Ascending aorta (tissue), 2 donors: ENCODE measurements at regions not wholly inside any gene's neighbourhood (a gene's known extent, or its start where the extent isn't known, plus 50 kb on each side); places are given as distances from the start of the nearest gene placed in this dataset.

Experiments
- DNase-seq, 2 donors: peaks; one replicate each; pipeline ENCODE4 v3.0.0-alpha.2; 2019; ENCODE audit warnings: low spot score in 2 of 2
- H3K27ac ChIP-seq, 2 donors: fragments of 200-600 bp; sonication (generic); one replicate each; pipeline ENCODE4 v1.5.1; 2016 to 2017; ENCODE audit warnings: mild to moderate bottlenecking in 1 of 2
- H3K27me3 ChIP-seq: fragments of 200-600 bp; sonication (generic); one replicate; pipeline ENCODE4 v1.5.1; 2017
- H3K36me3 ChIP-seq, 2 donors: fragments of 200-600 bp; sonication (generic); one replicate each; pipeline ENCODE4 v1.5.1; 2016
- H3K4me1 ChIP-seq, 2 donors: fragments of 200-600 bp; sonication (generic); one replicate each; pipeline ENCODE4 v1.5.1; 2016 to 2017; ENCODE audit warnings: mild to moderate bottlenecking in 1 of 2
- H3K4me3 ChIP-seq, 2 donors: fragments of 200-600 bp; sonication (generic); one replicate each; pipeline ENCODE4 v1.5.1; 2016 to 2017; ENCODE audit warnings: mild to moderate bottlenecking in 1 of 2
- H3K9me3 ChIP-seq, 2 donors: fragments of 200-600 bp; sonication (generic); one replicate each; pipeline ENCODE4 v1.5.1; 2016
- intact Hi-C: fragments of 100-400 bp; cut with DNase I; formaldehyde crosslinking; loops from one replicate; pipeline ENCODE4 v1.15.1; 2023
- TF ChIP-seq, protein P1 (sequence below), 3 experiments: fragments of 200-600 bp in 2 of 3; fragments of 450-650 bp in 1 of 3; sonication (generic) in 2 of 3; IDR thresholded peaks; one replicate each; pipeline ENCODE4 v1.5.1; 2016 to 2019; ENCODE audit warnings: antibody characterized with exemption in 3 of 3, mild to moderate bottlenecking in 1 of 3, moderate library complexity in 1 of 3

DNA sequence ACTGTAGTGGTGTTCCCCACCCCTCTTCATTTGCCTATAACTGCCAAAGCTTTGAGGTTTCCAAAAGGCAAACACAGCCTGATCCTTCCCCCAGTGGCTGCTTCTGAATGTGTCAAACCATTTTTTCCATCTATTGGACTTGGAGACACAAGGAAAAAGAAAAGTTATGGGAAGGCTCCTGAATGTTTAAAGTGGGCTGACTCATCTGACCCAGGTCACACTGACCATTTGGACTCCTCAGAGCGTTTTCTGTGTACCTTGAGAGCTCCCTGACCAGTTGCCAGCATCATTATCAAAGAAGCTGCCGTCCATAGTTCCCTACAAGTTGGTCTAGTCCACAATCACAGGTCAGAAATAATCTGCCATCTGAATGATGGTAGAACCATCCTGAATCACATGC is 123.4 kb upstream of the COL3A1 start:
- H3K27me3 ChIP-seq = no peaks in the 10 kb centered on the region
- no peak overlapping the region for H3K27ac ChIP-seq
- H3K36me3 ChIP-seq = no peaks in the 10 kb centered on the region
- H3K4me1 ChIP-seq = no peaks in the 10 kb centered on the region
- H3K4me3 ChIP-seq = no peak overlapping the region
- H3K9me3 ChIP-seq = no peaks in the 10 kb centered on the region
- intact Hi-C loops = no loop called here
- TF ChIP-seq, protein P1, sequence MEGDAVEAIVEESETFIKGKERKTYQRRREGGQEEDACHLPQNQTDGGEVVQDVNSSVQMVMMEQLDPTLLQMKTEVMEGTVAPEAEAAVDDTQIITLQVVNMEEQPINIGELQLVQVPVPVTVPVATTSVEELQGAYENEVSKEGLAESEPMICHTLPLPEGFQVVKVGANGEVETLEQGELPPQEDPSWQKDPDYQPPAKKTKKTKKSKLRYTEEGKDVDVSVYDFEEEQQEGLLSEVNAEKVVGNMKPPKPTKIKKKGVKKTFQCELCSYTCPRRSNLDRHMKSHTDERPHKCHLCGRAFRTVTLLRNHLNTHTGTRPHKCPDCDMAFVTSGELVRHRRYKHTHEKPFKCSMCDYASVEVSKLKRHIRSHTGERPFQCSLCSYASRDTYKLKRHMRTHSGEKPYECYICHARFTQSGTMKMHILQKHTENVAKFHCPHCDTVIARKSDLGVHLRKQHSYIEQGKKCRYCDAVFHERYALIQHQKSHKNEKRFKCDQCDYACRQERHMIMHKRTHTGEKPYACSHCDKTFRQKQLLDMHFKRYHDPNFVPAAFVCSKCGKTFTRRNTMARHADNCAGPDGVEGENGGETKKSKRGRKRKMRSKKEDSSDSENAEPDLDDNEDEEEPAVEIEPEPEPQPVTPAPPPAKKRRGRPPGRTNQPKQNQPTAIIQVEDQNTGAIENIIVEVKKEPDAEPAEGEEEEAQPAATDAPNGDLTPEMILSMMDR (IDR thresholded peaks at IDR 0.05) = no peak
- DNase-seq = no peak

DNA sequence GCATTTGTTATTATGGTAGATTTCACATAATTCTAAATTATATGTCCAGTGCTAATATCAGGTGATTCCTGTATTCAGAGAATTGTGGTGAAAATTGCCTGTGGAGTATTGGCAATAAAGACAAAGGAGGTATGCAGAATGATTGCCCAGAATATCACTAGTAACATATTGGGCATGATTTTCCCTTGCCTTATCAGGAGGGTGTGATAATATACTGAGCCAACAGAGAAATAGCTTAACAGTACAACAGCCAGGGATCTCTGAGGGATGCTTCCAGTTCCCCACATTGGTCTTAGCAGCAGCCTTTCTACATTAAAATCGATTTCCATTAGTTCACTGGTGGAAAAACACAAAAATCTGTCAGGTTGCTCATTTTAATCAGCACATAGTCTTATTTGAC is 122.9 kb upstream of the COL3A1 start:
- Histone ChIP-seq H3K27ac (no peak overlapping the region), H3K9me3 (no peaks in the 10 kb centered on the region), H3K27me3 (no peaks in the 10 kb centered on the region), H3K4me1 (no peaks in the 10 kb centered on the region), H3K4me3 (no peak overlapping the region), H3K36me3 (no peaks in the 10 kb centered on the region)
- TF ChIP-seq, protein P1 (IDR thresholded peaks at IDR 0.05) = no peak
- intact Hi-C loops = no loop called here
- DNase-seq = no peak

GRCh38 chr2:188851826-188852225 is 122.3 kb upstream of the COL3A1 start:
- H3K27ac ChIP-seq = no peak overlapping the region
- intact Hi-C loops = no loop called here
- H3K9me3 ChIP-seq = no peaks in the 10 kb centered on the region
- H3K4me1 ChIP-seq = no peaks in the 10 kb centered on the region
- H3K4me3 ChIP-seq = no peak overlapping the region
- no peak for DNase-seq
- H3K36me3 ChIP-seq = no peaks in the 10 kb centered on the region
- H3K27me3 ChIP-seq = no peaks in the 10 kb centered on the region
- TF ChIP-seq, protein P1 (IDR thresholded peaks at IDR 0.05) = no peak

GRCh38 chr2:188852772-188853171 is 121.4 kb upstream of the COL3A1 start:
- H3K9me3 ChIP-seq = no peaks in the 10 kb centered on the region
- intact Hi-C loops = no loop called here
- no peak overlapping the region for H3K27ac ChIP-seq
- H3K27me3 ChIP-seq = no peaks in the 10 kb centered on the region
- TF ChIP-seq, protein P1 (IDR thresholded peaks at IDR 0.05) = no peak
- H3K36me3 ChIP-seq = no peaks in the 10 kb centered on the region
- H3K4me3 ChIP-seq = no peak overlapping the region
- DNase-seq = no peak
- H3K4me1 ChIP-seq = no peaks in the 10 kb centered on the region

DNA sequence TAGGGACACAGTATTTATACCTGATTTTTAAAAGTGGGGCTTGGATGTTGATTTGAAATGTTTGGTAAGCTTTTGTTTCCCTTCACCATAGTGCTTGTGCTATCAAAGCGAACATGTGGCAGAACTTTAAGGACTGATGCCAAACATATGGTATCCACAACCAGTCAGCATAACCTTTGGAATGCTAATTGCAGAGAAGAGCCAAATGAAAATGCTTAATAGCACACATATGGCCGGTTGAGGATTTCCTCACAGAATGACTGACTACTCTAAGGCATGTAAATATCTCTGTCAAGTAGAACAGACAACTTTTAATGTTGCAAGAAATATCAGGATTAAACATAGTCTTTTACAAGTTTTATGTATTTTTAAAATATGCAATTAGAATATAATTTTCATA is 120.9 kb upstream of the COL3A1 start:
- H3K27me3 ChIP-seq = no peaks in the 10 kb centered on the region
- no peak for DNase-seq
- intact Hi-C loops = no loop called here
- no peaks in the 10 kb centered on the region for H3K4me1 ChIP-seq
- no peak overlapping the region for H3K4me3 ChIP-seq
- TF ChIP-seq, protein P1 (IDR thresholded peaks at IDR 0.05) = no peak
- no peak overlapping the region for H3K27ac ChIP-seq
- no peaks in the 10 kb centered on the region for H3K36me3 ChIP-seq
- no peaks in the 10 kb centered on the region for H3K9me3 ChIP-seq

- H3K27me3 ChIP-seq = no peaks in the 10 kb centered on the region
- no peak overlapping the region for H3K4me3 ChIP-seq
- peaks cover 0 to 5% of the 10 kb centered on the region in 2 donors for H3K9me3 ChIP-seq
- TF ChIP-seq, protein P1 (IDR thresholded peaks at IDR 0.05) = no peak
- intact Hi-C loops = no loop called here
- no peak overlapping the region for H3K27ac ChIP-seq
- H3K36me3 ChIP-seq = no peaks in the 10 kb centered on the region
- H3K4me1 ChIP-seq = peaks cover 0 to 14% of the 10 kb centered on the region in 2 donors
- no peak for DNase-seq
Observed at GRCh38 chr2:188865681-188866080, 108.5 kb upstream of the COL3A1 start.
